ENCODE measurements at regions not wholly inside any gene's neighbourhood (a gene's known extent, or its start where the extent isn't known, plus 50 kb on each side); places are given as distances from the start of the nearest gene placed in this dataset.
"Not testable (repeated sequence)": the region's sequence is repeated elsewhere in the genome, so short reads cannot be mapped to it uniquely, and the experiment has no call there.

- Histone ChIP-seq H3K4me3 (ENCODE audit: low read depth, low read length, poor library complexity, severe bottlenecking) (no peak overlapping the region), H3K9me3 (ENCODE audit: low read length) (no peaks in the 10 kb centered on the region), H2AFZ (ENCODE audit: low read length) (no peak overlapping the region), H3K27ac (ENCODE audit: low read depth, low read length, poor library complexity, severe bottlenecking) (no peak overlapping the region), H4K20me1 (ENCODE audit: insufficient read depth, low read length) (no peaks in the 10 kb centered on the region), H3K79me2 (ENCODE audit: insufficient read depth, low read depth, low read length) (no peaks in the 10 kb centered on the region), H3K4me2 (ENCODE audit: low read length) (no peak overlapping the region), H3K36me3 (ENCODE audit: insufficient read depth, low read length) (no peaks in the 10 kb centered on the region), H3K4me1 (ENCODE audit: insufficient read depth, low read length, poor library complexity, severe bottlenecking) (peaks cover 6% of the 10 kb centered on the region), H3K9me2 (ENCODE audit: insufficient read depth, low read length) (no peaks in the 10 kb centered on the region)
- intact Hi-C loops (cut with micrococcal nuclease; ENCODE audit: unreplicated experiment), result no loop called here
- no peak for DNase-seq (ENCODE audit: low spot score)
- no TSS peak for BruUV-seq (replicated peaks)
- POLR2A ChIA-PET, result no interaction called here
- TF ChIP-seq EZH2phosphoT487 (IDR thresholded peaks at IDR 0.05; ENCODE audit: borderline replicate concordance, low read depth, low read length) (no peak), CTCF (conservative IDR thresholded peaks at IDR 0.05; ENCODE audit: low read length) (no peak)
- CTCF ChIA-PET (ENCODE audit: unreplicated experiment), result no interaction called here
Observed at GRCh38 chr22:23438216-23438615, 141.9 kb downstream of the IGLL1 start.

DNA sequence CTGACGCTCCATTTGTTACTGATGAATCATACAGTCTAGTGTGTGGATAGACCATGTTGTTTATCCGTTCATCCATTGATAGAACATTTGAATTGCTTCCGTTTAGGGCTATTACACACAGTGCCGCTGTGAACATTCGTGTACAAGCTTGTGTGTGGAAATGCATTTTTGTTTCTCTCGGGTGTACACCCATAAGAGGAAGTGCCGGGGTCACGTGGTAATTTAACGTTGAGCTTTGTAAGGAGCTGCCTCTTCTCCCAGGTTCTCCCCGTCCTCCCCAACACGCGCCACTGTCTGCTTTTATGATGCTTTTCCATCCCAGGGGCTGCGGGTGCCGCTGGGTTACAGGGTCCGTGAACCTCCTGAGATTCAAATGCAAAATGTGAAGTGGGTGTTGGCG, 142.3 kb downstream of the IGLL1 start:
- Histone ChIP-seq H4K20me1 (ENCODE audit: insufficient read depth, low read length) (no peaks in the 10 kb centered on the region), H3K79me2 (ENCODE audit: insufficient read depth, low read depth, low read length) (no peaks in the 10 kb centered on the region), H3K9me2 (ENCODE audit: insufficient read depth, low read length) (no peaks in the 10 kb centered on the region), H3K36me3 (ENCODE audit: insufficient read depth, low read length) (no peaks in the 10 kb centered on the region), H3K4me1 (ENCODE audit: insufficient read depth, low read length, poor library complexity, severe bottlenecking) (peaks cover 10% of the 10 kb centered on the region), H3K4me3 (ENCODE audit: low read depth, low read length, poor library complexity, severe bottlenecking) (no peak overlapping the region), H2AFZ (ENCODE audit: low read length) (no peak overlapping the region), H3K4me2 (ENCODE audit: low read length) (no peak overlapping the region), H3K27ac (ENCODE audit: low read depth, low read length, poor library complexity, severe bottlenecking) (no peak overlapping the region), H3K9me3 (ENCODE audit: low read length) (no peaks in the 10 kb centered on the region)
- intact Hi-C loops (cut with micrococcal nuclease; ENCODE audit: unreplicated experiment), result no loop called here
- no peak for DNase-seq (ENCODE audit: low spot score)
- no TSS peak for BruUV-seq (replicated peaks)
- no peak for TF ChIP-seq EZH2phosphoT487 (IDR thresholded peaks at IDR 0.05; ENCODE audit: borderline replicate concordance, low read depth, low read length)
- no peak for TF ChIP-seq CTCF (conservative IDR thresholded peaks at IDR 0.05; ENCODE audit: low read length)
- ChIA-PET CTCF (ENCODE audit: unreplicated experiment) (no interaction called here), POLR2A (no interaction called here)

GRCh38 chr22:23437107-23437395, 143.0 kb downstream of the IGLL1 start:
- H3K4me3 ChIP-seq (ENCODE audit: low read depth, low read length, poor library complexity, severe bottlenecking); H2AFZ ChIP-seq (ENCODE audit: low read length); H3K36me3 ChIP-seq (ENCODE audit: insufficient read depth, low read length); POLR2A ChIA-PET; CTCF ChIA-PET (ENCODE audit: unreplicated experiment); H3K4me2 ChIP-seq (ENCODE audit: low read length); H3K9me2 ChIP-seq (ENCODE audit: insufficient read depth, low read length); H3K9me3 ChIP-seq (ENCODE audit: low read length); H4K20me1 ChIP-seq (ENCODE audit: insufficient read depth, low read length); H3K79me2 ChIP-seq (ENCODE audit: insufficient read depth, low read depth, low read length); DNase-seq (ENCODE audit: low spot score); H3K27ac ChIP-seq (ENCODE audit: low read depth, low read length, poor library complexity, severe bottlenecking); intact Hi-C loops (cut with micrococcal nuclease; ENCODE audit: unreplicated experiment); BruUV-seq (replicated peaks): not testable (repeated sequence)
- peaks cover 14% of the 10 kb centered on the region for H3K4me1 ChIP-seq (ENCODE audit: insufficient read depth, low read length, poor library complexity, severe bottlenecking)

- intact Hi-C loops (cut with micrococcal nuclease; ENCODE audit: unreplicated experiment); DNase-seq (ENCODE audit: low spot score); H2AFZ ChIP-seq (ENCODE audit: low read length); H3K27ac ChIP-seq (ENCODE audit: low read depth, low read length, poor library complexity, severe bottlenecking); H3K4me3 ChIP-seq (ENCODE audit: low read depth, low read length, poor library complexity, severe bottlenecking); H3K36me3 ChIP-seq (ENCODE audit: insufficient read depth, low read length); H4K20me1 ChIP-seq (ENCODE audit: insufficient read depth, low read length); H3K4me2 ChIP-seq (ENCODE audit: low read length); BruUV-seq (replicated peaks); H3K9me2 ChIP-seq (ENCODE audit: insufficient read depth, low read length); CTCF ChIA-PET (ENCODE audit: unreplicated experiment); POLR2A ChIA-PET; H3K79me2 ChIP-seq (ENCODE audit: insufficient read depth, low read depth, low read length); H3K9me3 ChIP-seq (ENCODE audit: low read length): not testable (repeated sequence)
- peaks cover 14% of the 10 kb centered on the region for H3K4me1 ChIP-seq (ENCODE audit: insufficient read depth, low read length, poor library complexity, severe bottlenecking)
Observed at GRCh38 chr22:23436354-23437106, 143.6 kb downstream of the IGLL1 start.

DNA sequence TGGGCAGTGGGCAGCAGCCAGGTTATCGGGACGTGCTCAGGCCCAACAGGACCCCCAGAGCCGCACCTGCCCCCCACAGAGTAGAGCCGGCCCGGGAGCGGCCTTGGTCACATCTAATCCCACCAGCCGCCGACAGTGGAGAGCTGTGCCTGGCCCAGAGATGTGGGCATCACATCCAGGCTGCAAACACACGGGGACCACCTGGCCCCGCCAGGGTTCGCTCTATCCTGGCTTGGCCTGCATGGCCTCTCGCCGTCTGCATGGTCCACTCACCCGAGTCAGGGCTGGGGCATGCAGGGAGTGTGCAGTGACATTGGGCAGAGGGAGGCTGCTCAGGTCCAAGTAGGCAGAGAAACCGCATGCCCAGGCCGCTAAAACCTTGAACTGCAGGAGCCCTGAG, 144.9 kb downstream of the IGLL1 start:
- CTCF ChIA-PET (ENCODE audit: unreplicated experiment); POLR2A ChIA-PET: not testable (repeated sequence)
- peaks cover 14% of the 10 kb centered on the region for H3K4me1 ChIP-seq (ENCODE audit: insufficient read depth, low read length, poor library complexity, severe bottlenecking)

More for the DNA sequence above, 144.9 kb downstream of the IGLL1 start:
- intact Hi-C loops (cut with micrococcal nuclease; ENCODE audit: unreplicated experiment); H3K27ac ChIP-seq (ENCODE audit: low read depth, low read length, poor library complexity, severe bottlenecking); H3K4me3 ChIP-seq (ENCODE audit: low read depth, low read length, poor library complexity, severe bottlenecking); H4K20me1 ChIP-seq (ENCODE audit: insufficient read depth, low read length); DNase-seq (ENCODE audit: low spot score); H3K36me3 ChIP-seq (ENCODE audit: insufficient read depth, low read length); BruUV-seq (replicated peaks); H2AFZ ChIP-seq (ENCODE audit: low read length); H3K4me2 ChIP-seq (ENCODE audit: low read length); H3K9me3 ChIP-seq (ENCODE audit: low read length); H3K9me2 ChIP-seq (ENCODE audit: insufficient read depth, low read length); H3K79me2 ChIP-seq (ENCODE audit: insufficient read depth, low read depth, low read length): not testable (repeated sequence)

Data from OCI-LY7 (cell line).